Upper lobe of left lung (tissue), 6 donors: ENCODE measurements at regions not wholly inside any gene's neighbourhood (a gene's known extent, or its start where the extent isn't known, plus 50 kb on each side); places are given as distances from the start of the nearest gene placed in this dataset.

ENCODE experiments used
- ATAC-seq, 2 donors: fragments of 200-7000 bp; cut with Tn5 transposase; one replicate each; pipeline ENCODE4 v1.9.1; 2022; ENCODE audit warnings: mild to moderate bottlenecking in 2 of 2, moderate library complexity in 2 of 2; ENCODE audit not compliant: low FRiP score in 2 of 2
- DNase-seq, 2 donors: peaks; one replicate each; pipeline ENCODE4 v3.0.0-alpha.2; 2019 to 2020
- H3K27ac ChIP-seq, 4 donors: fragments of 200-600 bp; sonication (generic); one replicate each; pipeline ENCODE4 v1.5.1; 2016 to 2019
- H3K27me3 ChIP-seq, 4 donors: fragments of 200-600 bp; sonication (generic); one replicate each; pipeline ENCODE4 v1.5.1; 2017 to 2019
- H3K36me3 ChIP-seq, 4 donors: fragments of 200-600 bp; sonication (generic); one replicate each; pipeline ENCODE4 v1.5.1; 2016 to 2019
- H3K4me1 ChIP-seq, 4 donors: fragments of 200-600 bp; sonication (generic); one replicate each; pipeline ENCODE4 v1.5.1; 2018 to 2019
- H3K4me3 ChIP-seq, 4 donors: fragments of 200-600 bp; sonication (generic); one replicate each; pipeline ENCODE4 v1.5.1; 2017 to 2019; ENCODE audit warnings: mild to moderate bottlenecking in 2 of 4, moderate library complexity in 1 of 4
- H3K9me3 ChIP-seq, 4 donors: fragments of 200-600 bp; sonication (generic); one replicate each; pipeline ENCODE4 v1.5.1; 2018 to 2019
- CTCF ChIP-seq, 6 experiments: fragments of 450-650 bp in 4 of 6; fragments of 200-600 bp in 2 of 6; sonication (generic) in 2 of 6; IDR thresholded peaks; one replicate each; pipeline ENCODE4 v1.5.1; 2016 to 2019; ENCODE audit warnings: antibody characterized with exemption in 6 of 6
- EP300 ChIP-seq, 4 donors: sonication (generic); formaldehyde crosslinking; IDR thresholded peaks; one replicate each; pipeline ENCODE4 v1.5.1; 2017; ENCODE audit warnings: antibody characterized with exemption in 4 of 4, control low read depth in 2 of 4
- POLR2A ChIP-seq, 4 donors: fragments of 450-650 bp; IDR thresholded peaks; one replicate each; pipeline ENCODE4 v1.5.1; 2016 to 2017; ENCODE audit warnings: antibody characterized with exemption in 4 of 4, mild to moderate bottlenecking in 2 of 4
- POLR2AphosphoS5 ChIP-seq, 2 donors: sonication (generic); formaldehyde crosslinking; IDR thresholded peaks; one replicate each; pipeline ENCODE4 v1.5.1; 2017; ENCODE audit warnings: antibody characterized with exemption in 2 of 2
- WGBS, 2 donors: methylation state at CpG; one replicate each; pipeline ENCODE4 v1.1.5; 2017 to 2018; 5-methylcytosine and 5-hydroxymethylcytosine counted together
- donor health status: DM: no; HTN: no; CAD: no; lungs with moderate emphysema.
- donor health status: DM: no; HTN: yes; CAD: no; lungs with severe emphysema.

DNA sequence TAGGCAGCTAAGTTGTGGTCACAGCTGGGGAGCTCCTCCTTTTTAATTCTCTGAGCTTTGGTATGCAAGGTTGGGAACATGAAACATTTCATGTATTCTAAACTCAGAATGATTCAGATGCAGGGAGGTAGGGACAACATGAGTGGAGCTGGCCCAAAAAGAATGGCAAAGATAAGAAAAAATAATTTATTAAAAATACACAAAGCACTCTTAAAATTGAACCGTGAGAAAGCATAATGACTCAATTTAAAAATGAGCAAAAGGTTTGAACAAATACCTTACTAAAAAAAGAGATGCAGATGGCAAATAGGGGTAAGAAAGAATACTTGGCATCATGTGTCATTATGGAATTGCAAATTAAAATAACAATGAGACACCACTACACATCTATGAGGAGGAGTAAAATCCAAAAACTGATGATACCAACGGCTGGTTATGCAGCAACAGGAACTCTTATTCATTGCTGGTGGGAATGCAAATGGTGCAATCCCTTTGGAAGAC, 175.6 kb upstream of the IRX3 start:
- Histone ChIP-seq H3K36me3 (no peaks in the 10 kb centered on the region), H3K27ac (no peak overlapping the region), H3K9me3 (peaks cover 0 to 10% (median 2%) of the 10 kb centered on the region in 4 donors), H3K4me1 (peaks cover 0 to 6% (median 1%) of the 10 kb centered on the region in 4 donors), H3K27me3 (no peaks in the 10 kb centered on the region), H3K4me3 (no peak overlapping the region)
- no peak for DNase-seq
- no peak for ATAC-seq
- TF ChIP-seq POLR2A (IDR thresholded peaks at IDR 0.05) (no peak), CTCF (IDR thresholded peaks at IDR 0.05) (no peak), EP300 (IDR thresholded peaks at IDR 0.05) (no peak), POLR2AphosphoS5 (IDR thresholded peaks at IDR 0.05) (no peak)
- WGBS, 2 donors: 75 to 79% methylated on average over 2 of the region's 2 CpGs

GRCh38 chr16:54460263-54460860, 173.8 kb upstream of the IRX3 start:
- H3K4me1 ChIP-seq: peaks cover 0 to 2% (median 0%) of the 10 kb centered on the region in 4 donors
- no peak overlapping the region for H3K4me3 ChIP-seq
- TF ChIP-seq POLR2A (IDR thresholded peaks at IDR 0.05) (no peak), CTCF (IDR thresholded peaks at IDR 0.05) (no peak)
- ATAC-seq: no peak
- H3K27me3 ChIP-seq: no peaks in the 10 kb centered on the region
- no peak for DNase-seq
- no peaks in the 10 kb centered on the region for H3K36me3 ChIP-seq
- H3K27ac ChIP-seq: no peak overlapping the region
- 75 to 77% methylated on average over 11 of the region's 11 CpGs for WGBS, 2 donors
- H3K9me3 ChIP-seq: peaks cover 0 to 10% (median 2%) of the 10 kb centered on the region in 4 donors

DNA sequence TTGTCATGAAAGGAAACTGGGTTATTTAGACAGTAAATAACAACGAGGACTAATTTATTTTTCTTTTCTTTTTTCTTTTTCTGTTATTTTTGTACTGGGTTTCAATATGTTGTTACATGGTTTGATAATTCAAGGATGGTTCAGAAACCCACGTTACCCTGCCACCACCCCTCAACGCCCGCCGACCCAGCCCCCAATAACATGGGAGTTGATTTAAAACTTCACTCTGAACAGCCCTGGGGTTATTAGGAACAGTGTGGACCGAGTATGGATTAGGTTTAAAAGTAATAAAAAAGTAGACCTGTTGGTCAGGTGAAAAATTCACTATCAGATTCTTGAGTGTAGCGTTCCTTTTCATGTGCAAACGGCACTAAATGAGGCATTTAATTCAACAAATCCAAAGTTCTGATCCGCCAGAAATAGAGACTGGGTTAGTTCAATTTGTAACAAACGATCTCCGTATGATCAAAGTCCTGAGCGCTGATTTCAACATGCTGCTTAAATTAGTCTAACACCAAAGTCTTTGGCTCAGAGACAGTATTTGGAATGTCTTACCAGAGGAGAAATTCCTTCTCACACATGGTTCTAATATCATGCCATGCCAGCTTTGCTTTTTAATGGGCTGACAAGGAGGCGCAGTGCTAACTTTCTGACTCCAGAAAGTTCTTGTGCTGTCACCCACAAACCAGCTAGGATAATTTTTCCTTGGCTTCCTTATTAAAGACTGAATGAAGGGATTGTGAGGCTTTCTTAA, 173.1 kb upstream of the IRX3 start:
- ATAC-seq: no peak
- 72 to 75% methylated on average over 13 of the region's 13 CpGs for WGBS, 2 donors
- DNase-seq: peak in 1 of 2 donors; percentile 54
- TF ChIP-seq POLR2AphosphoS5 (IDR thresholded peaks at IDR 0.05): no peak
- TF ChIP-seq POLR2A (IDR thresholded peaks at IDR 0.05): no peak
- no peak for TF ChIP-seq EP300 (IDR thresholded peaks at IDR 0.05)
- no peak for TF ChIP-seq CTCF (IDR thresholded peaks at IDR 0.05)
- Histone ChIP-seq H3K9me3 (peaks cover 0 to 8% (median 2%) of the 10 kb centered on the region in 4 donors), H3K36me3 (no peaks in the 10 kb centered on the region), H3K4me1 (peaks cover 0 to 2% (median 0%) of the 10 kb centered on the region in 4 donors), H3K27me3 (no peaks in the 10 kb centered on the region), H3K27ac (no peak overlapping the region), H3K4me3 (no peak overlapping the region)

DNA sequence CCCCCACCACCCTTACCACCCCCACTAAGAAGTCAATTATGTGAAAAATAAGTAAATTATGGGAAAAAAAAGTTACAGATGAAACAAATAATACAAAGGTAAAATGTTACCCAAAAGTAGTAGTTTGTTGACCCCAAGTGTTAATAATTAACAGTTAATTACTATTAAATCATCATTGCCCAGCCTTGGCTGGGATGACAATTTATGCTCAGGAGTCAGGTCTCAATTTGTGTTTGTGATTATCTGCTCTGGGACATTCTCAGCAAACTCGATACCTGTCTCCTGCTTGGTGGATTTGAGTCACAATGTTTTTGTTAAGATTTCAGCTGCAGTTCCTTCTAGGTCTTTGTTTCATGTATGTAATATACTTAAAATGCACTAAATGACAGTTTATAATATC, 172.3 kb upstream of the IRX3 start:
- WGBS, 2 donors: 75 to 83% methylated on average over 1 of the region's 1 CpG
- Histone ChIP-seq H3K9me3 (peaks cover 0 to 7% (median 2%) of the 10 kb centered on the region in 4 donors), H3K36me3 (no peaks in the 10 kb centered on the region), H3K4me3 (no peak overlapping the region), H3K27ac (no peak overlapping the region), H3K4me1 (peaks cover 0 to 2% (median 0%) of the 10 kb centered on the region in 4 donors), H3K27me3 (no peaks in the 10 kb centered on the region)
- DNase-seq: no peak
- TF ChIP-seq POLR2AphosphoS5 (IDR thresholded peaks at IDR 0.05) (no peak), CTCF (IDR thresholded peaks at IDR 0.05) (no peak), EP300 (IDR thresholded peaks at IDR 0.05) (no peak), POLR2A (IDR thresholded peaks at IDR 0.05) (no peak)
- no peak for ATAC-seq
